ENCODE measurements at regions not wholly inside any gene's neighbourhood (a gene's known extent, or its start where the extent isn't known, plus 50 kb on each side); places are given as distances from the start of the nearest gene placed in this dataset.
"Not testable (repeated sequence)": the region's sequence is repeated elsewhere in the genome, so short reads cannot be mapped to it uniquely, and the experiment has no call there.

DNA sequence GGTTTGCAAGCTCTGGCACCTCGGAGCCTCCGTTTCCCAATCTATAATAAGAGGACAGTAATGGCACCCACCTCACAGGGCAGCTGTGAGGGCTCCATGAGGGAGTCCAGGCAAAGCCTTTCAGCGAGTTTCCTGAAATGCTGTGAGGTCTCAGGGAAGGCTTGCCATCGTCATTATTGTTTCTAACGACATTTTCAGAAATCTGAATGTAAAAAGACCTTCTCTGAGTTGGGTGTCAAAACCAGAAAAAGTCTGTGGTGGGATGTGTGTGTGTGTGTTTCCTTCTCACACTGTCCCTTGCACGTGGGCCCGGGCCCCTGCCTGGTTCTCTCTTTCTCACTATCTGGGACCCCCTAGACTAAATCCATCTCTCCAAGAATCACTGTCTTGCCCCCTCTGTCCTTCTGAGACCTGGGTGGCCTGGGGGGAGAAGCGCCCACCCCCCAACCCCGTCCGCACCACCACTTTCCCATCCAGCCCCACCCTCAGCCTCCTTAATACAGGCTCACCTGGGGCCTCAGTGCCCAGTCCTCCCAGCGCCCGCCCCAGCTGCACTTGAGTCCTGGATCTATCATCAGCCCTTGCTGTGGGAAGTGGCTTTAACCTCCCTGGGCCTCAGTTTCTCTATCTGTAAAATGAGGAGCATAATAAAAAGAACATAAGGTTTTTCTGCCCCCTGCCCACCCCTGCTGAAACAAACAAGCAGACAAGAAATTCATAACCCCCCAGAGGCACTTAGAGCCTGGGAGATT lies 180.3 kb downstream of the C9orf50 start:
- in situ Hi-C loops (cut with MboI; ENCODE audit: low sequenced_read_pairs) = no loop called here

DNA sequence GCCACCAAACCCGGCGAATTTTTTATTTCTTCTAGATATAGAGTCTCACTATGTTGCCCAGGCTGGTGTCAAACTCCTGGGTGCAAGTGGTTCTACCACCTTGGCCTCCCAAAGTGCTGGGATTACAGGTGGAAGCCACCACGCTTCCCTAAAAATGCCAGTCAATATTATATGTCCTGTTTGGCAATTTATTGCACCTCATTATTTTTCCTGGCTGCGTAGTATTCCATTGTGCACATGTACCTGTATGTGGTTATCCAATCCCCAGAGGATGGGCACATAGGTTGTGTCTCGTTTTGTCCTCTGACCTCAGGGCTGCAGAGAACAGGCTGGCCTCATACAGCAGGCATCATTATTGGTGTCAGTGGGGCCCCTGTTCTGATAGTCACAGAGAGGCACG lies 181.7 kb downstream of the C9orf50 start:
- in situ Hi-C loops (cut with MboI; ENCODE audit: low sequenced_read_pairs) = no loop called here

DNA sequence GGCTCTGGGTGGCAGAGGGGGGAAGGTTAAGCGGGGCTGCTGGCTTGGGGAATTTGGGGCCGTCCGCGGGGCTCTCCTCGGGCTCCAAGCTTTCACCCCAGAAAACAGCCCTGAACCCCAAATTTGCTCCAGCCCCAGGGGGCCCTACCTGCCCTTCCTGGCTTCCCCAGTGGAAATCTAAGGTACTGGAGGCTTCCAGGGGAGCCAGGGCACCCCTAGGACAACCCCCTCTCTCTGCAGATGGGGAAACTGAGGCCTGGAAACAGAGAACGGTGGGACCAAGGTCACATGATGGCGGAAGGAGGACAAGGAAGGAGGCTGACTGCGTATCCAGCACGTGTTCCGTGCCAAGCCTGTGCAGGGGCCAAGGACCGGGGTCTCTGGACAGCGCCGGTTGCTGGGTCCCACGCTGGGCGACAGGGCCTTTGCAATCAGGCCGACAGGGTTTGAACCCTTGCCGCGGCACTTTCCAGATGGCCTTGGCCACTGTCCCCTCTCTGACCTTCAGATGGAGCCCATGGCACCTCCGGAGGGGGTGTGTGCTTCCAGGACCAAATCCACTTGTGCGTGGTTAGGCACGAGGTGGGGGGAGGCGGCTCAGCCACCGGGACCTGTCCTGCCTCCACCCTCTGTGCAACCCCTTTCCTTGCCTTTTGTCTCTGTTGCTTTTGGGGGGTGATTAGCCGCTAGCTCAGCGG lies 183.1 kb downstream of the C9orf50 start:
- in situ Hi-C loops (cut with MboI; ENCODE audit: low sequenced_read_pairs) = no loop called here

DNA sequence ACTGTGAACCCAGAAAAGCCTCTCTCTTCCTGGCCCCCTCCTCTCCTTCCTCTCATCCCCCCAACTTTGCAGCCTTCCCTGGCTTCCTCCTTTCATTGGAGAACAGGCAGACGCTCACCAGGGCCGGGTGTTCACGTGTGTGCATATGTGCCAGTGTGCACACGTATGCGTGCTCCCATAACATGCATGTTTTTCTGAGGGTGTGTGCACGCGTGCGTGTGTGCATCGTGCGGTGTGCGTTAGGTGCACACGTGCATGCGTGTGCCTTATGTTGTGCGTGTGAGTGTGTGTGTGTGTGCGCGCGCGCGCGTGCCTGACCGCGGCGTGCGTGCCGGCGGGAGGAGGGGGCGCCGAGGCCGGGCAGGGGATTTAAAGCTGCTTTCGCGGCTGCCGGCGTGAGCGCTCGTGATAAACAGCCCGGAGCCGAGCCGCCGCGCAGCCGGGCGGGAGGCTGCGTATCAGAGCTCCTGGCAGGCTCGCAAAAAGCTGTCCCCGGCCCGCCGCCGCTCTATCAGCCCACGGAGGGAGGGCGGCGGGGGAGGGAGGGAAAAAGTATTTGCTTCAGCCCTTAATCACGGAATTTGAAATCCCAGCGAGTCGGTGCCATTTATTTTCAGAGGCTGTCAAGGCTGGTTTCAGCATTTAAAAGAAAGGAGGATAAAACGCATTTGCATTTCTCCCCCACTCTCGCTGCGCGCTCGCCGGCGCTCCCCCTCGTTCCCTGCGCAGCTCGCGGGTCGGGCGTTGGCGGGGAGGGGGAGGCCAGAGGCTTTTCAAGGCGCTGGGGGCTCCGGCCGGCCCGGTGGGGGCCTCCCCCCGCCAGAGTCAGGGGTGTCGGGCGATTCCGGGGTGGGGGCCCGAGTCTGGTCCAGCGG lies 183.9 kb downstream of the C9orf50 start:
- in situ Hi-C loops (cut with MboI; ENCODE audit: low sequenced_read_pairs) = no loop called here

DNA sequence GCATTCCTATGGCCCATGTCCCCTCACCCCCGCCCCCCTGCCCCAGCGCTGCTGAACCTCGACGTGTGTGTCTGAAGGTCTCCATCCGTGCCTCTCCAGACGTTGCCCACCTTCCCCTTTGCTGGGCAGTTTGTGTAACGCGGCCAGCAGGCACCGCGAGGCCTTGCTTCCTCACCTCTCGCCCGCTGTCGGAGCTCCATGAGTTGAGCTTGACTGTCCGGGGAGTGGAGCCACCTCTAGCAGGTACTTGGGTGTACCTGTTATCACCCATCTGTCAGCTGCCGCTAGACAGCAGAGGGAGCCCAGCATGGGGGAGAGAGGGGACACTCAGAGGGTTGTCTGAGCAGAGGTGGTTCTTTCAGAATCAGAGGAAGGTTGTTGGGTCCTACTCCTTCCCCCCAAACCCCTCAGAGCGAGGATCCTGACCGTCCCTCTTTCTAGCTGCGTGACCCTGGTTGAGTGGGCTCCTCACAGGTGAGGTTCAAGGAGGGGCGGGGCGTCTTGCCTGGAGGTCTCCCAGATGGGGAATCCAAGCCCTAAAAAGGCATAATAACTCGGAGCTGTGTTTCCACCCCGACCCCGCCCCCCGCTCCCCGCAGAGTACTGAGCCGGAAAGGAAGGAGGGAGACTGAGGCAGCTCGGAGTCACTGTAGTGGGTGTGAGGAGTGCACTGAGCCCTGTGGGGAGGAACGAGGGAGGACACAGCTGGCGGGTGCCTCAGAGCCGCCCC lies 184.7 kb downstream of the C9orf50 start:
- in situ Hi-C loops (cut with MboI; ENCODE audit: low sequenced_read_pairs) = no loop called here

DNA sequence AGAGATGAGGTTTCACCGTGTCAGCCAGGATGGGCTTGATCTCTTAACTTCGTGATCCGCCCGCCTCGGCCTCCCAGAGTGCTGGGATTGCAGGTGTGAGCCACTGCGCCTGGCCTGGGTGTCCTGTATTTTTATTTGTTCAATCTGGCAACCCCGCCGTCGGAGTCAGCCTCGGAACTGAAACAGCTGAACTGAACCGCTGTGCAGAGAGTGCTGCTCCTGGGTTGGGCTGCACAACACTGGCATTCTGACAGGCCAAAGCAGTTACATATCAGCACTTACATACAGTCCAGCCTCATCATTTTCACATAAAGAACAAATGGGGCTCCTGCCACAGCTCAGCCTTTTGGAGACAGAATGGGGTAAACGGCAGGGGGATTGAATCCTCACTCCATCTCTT lies 185.6 kb downstream of the C9orf50 start:
- in situ Hi-C loops (cut with MboI; ENCODE audit: low sequenced_read_pairs) = no loop called here

DNA sequence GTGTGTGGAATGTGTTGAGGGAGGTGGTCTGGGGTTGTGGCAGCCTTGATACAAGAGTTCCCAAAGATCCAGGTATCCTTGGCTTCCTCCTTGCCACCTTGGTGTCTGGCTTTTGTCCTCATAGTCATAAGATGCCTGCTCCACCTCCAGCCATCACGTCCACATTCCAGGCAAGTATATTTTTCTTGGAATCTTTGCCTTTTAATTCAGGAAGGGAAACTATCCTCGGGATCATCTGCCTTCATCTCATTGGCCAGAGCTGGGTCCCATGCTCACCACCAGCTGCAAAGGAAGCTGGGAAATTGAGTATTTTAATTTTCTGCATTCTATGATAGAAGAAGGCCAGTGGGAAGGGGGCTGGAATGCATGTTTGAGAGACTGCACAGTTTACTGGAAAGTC lies 186.7 kb downstream of the C9orf50 start:
- in situ Hi-C loops (cut with MboI; ENCODE audit: low sequenced_read_pairs) = no loop called here

DNA sequence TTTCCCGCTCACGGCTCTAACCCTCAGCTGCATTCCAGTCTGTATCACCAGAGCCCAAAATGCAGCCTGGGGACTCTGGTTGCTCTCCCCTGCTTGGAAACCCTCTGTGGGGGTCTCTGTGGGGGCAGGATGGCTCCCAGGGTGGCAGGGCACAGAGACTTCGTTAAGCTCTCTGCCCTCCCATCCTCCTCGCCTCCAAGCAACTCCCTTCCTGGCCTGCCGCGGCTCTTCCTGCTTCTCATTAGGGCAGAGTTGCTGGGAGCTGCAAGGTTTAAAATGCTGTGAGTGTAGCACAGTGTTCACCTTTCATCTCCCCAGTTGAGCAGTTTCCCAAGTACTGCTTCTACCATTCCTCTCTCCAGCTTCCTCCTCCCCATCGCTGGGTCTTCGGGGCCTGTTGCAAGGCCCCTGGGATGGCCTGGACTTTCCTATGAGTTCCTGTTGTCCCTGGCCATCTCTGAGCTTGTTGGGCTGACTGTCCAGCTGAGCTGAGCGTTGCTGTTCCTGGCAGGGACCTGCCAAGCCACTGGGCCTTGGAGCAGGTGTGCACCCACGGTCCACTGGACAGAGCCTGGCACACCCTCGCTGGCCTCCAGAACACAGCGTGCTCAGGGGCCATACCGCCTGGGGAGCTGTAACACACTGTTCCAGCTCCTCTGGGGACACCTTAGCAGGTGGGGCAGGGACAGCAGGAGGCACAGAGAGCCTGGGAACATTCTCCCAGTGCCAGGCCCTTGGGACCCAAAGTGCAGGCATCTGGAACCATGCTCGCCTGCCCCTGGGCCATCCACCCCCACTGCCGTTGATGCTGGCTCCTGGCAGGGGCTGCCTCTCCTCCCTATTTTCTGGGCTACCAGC lies 188.4 kb downstream of the C9orf50 start:
- in situ Hi-C loops (cut with MboI; ENCODE audit: low sequenced_read_pairs) = no loop called here

DNA sequence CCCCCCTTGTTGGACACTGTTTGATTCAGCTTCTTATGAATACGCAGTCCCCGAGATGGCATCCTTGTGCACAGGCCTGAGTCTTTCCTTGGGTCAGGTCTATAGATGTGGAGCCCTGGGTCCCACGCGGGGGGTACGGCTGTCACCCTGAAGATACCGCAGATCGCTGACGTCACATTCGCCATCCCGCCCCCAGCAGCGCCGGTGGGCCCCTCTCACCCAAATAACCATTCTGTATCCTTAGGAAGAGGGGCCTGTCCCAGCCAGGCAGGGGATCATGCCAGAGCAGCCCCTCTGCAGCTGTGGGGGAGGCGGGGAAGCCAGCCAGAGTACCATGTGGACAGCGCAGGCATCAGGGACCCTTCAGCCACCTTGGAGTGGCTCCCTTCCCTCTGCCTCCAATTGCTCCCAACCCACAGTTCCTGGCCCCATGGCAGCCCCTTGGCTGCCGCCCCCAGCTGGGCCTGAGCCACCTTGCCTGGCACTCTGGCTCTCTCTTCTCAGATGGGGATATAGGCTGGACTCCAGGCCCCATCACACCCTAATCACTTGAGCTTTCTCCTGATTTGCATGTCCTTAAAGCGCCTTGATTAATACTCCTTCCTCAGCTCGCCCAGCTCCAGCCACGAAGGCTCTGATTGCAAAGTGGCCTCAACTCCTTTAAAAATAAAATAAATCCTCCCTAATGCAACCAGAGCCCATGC lies 189.8 kb downstream of the C9orf50 start:
- in situ Hi-C loops (cut with MboI; ENCODE audit: low sequenced_read_pairs) = no loop called here

DNA sequence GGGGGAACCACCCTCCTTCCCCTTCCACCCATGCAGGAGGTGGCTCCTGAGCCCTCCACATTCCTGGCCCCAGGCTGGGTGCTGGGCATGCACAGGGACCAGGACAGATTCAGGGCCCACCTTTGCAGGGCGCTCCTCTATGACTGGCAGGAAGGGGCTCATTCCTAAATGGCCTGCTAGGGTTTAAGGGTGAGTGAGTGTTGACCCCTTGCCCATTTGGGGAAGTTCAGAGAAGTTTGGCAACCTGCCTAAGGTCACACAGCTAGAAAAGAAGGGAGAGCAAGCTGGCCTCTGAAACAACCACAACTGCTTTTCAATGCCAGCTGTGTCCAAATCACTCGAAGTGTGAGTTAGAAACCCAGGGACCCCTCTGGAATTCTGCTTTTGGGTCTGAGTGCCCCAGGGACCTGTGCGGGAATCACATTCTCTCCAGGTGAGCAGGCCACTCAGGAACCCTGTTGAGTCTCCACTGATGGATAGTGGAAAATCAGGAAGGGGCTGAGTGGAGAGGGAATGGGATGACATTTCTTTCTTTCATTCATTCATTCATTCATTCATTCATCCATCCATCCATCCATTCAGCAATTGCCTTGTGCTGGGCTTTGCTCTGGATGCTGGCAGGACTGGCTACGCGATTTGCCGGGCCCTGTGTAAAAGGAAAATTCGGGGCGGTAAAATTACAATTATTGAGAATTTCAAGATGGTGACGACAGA lies 191.9 kb downstream of the C9orf50 start:
- in situ Hi-C loops (cut with MboI; ENCODE audit: low sequenced_read_pairs) = no loop called here

DNA sequence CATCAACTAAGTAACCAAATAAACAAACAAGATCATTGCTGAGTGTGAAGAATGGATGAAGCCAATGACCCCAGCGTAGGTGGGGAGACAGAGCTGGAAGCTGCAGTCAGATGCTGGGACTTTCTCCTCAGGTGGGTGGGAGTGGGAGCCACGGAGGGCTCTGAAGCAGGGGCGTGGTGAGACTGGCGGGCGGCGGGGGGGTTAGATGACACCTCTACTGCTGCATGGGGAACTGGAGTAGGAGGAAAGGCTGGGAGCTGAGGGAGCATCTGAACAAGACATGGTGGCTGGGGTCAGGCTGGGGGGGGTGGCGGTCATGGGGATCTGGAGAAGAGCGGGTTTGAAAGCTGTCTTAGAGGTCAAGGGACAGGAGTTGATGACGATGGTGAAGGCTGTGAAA lies 193.8 kb downstream of the C9orf50 start:
- in situ Hi-C loops (cut with MboI; ENCODE audit: low sequenced_read_pairs) = no loop called here

DNA sequence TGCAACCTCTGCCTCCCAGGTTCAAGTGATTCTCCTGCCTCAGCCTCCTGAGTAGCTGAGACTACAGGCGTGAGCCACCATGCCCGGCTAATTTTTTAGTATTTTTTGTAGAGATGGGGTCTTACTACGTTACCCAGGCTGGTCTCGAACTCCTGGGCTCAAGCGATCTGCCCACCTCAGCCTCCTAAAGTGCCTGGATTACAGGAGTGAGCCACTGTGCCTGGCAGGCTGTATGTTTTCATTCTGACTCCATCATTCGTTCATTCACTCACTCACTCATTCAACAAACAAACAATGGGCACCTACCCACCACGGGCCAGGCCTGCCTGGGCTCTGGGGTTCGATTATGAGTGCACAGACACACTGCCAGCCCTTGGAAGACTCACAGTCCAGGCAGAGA lies 197.1 kb downstream of the C9orf50 start:
- in situ Hi-C loops (cut with MboI; ENCODE audit: low sequenced_read_pairs) = not testable (repeated sequence)

DNA sequence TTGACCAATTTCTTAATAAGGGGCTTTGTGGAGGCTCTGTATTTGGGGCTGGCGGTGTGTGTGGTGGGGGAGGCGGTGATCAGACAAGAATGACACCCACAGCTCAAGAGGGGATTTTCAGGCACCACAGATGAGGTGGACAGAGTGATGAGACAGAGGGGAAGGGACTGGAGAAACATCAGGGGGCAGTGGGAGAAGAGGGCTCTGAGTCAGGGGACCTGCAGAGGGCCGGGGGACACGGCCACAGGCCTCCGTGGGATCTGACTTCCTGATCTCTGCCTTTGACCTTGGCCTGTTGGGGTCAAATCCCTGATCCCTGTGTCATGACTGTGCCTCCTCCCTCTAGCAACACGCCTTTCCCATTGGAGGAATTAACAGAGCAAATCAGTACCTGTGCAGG lies 197.7 kb downstream of the C9orf50 start:
- in situ Hi-C loops (cut with MboI; ENCODE audit: low sequenced_read_pairs) = no loop called here

DNA sequence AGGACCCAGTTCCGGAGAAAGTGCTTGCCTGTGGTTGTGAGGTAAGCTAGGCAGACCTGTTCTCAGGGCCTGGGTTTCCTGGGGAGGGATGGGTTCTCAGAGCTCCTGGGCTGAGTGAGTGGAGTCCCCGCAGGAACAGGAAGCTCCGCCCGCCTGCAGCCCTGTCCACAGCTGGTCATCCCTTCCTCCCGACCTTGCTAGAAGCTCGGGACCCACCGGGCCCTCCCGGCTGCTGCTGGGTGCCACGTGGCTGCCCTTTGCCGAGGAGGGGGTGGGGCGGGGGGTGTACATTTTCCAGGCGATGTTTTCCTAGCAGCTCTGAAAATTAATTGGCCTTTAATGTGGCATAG lies 198.1 kb downstream of the C9orf50 start:
- in situ Hi-C loops (cut with MboI; ENCODE audit: low sequenced_read_pairs) = no loop called here

DNA sequence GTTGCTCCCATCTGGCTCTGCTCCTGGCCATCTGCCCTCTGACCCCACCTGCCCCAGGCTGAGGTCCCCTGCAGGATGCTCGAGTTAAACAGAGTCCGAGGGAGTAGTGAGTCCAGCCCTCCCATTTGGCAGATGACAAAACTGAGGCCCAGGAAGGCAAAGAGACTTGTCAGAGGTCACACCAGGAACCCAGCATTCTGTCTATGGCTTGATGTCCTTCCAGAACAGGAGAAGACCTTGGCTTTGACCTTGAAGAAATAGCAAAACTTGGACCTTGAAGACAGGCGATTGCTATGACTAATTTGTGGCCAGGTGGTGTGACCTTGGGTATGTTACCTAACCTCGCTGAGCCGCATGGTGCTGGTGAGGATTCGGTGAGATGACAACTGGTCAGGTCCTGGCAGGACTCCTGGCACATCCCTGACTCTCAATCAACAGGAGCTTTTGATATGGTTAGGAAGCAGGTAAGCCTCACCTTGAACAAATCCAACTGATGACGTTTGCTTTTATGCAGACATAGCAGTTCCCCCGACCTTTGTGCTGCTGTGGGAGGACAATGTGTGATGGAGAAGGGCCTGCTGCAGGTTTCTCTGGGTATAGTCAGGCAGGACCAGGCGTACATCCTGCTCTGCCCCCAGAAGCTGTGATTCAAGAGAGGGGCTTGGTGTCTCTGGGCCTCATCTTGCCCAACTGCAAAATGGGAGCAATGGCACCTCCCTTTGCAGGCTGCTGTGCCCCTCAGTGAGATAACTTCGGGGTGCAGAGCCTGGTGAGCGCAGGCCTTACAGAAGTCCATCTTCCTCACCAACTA lies 198.7 kb downstream of the C9orf50 start:
- in situ Hi-C loops (cut with MboI; ENCODE audit: low sequenced_read_pairs) = no loop called here

DNA sequence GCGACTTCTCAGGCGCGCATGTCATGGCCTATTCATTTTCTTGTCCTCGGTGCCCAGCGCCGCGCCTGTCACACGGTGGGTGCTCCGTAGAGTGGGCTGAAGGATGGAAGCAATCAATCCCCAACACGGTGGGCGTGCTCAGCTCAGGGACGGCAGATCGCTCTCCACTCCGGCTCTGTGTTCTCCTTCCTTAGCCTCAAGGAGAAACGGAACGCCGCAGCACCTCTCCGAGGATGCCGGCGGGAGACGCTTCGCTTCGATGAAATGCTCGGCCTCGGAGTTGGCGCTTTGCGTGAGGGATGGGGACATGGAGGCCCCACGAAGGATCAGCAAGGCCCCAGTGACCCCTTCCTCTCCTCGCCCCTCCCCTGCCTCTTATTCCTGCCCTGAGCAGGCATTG lies 199.5 kb downstream of the C9orf50 start:
- in situ Hi-C loops (cut with MboI; ENCODE audit: low sequenced_read_pairs) = no loop called here

DNA sequence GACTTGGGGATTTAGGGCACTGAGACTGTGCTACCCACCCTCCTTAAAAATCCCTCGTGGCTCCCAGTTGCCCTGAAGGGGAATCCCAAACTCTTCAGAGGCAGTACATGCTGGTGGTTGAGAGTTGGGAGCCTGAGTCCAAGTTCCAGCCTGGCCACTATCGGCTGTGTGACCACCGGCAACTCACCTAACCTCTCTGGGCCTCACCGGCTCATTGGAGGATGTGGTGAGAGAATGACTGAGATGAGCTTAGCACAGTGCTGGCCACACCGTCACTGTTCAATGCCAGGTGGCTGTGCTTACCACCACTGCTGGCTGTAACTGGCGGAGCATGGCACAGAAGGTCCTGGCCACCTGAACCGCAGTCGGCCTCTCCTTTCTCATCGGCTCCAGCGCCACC lies 200.2 kb downstream of the C9orf50 start:
- in situ Hi-C loops (cut with MboI; ENCODE audit: low sequenced_read_pairs) = no loop called here

DNA sequence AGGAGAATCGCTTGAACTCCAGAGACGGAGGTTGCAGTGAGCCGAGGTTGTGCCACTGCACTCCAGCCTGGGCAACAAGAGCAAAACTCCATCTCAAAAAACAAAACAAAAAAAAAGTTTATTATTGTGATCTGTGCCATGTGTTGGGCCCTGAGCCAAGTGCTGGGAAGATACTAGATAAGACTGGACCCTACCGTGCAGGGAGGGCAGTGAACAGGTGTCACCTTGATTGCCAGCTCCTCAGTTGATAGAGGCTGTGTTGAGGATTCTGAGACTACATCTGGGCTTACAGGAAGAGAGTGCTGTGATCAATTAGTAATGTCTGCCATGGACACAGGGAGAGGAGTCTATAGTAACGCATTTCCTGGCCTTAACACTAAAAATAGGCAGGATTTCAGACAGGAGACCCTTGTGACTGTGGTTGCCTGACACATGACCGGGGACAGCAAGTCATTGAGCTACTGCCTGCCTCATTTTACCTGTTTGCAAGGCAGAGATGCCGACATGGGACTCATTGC lies 201.5 kb downstream of the C9orf50 start:
- in situ Hi-C loops (cut with MboI; ENCODE audit: low sequenced_read_pairs) = no loop called here
